SK-N-DZ (cell line): ENCODE measurements at regions not wholly inside any gene's neighbourhood (a gene's known extent, or its start where the extent isn't known, plus 50 kb on each side); places are given as distances from the start of the nearest gene placed in this dataset.
"Not testable (repeated sequence)": the region's sequence is repeated elsewhere in the genome, so short reads cannot be mapped to it uniquely, and the experiment has no call there.

ENCODE experiments used
- DNase-seq: peaks from one replicate; pipeline ENCODE4 v3.0.0-alpha.2; 2015; ENCODE audit warnings: low spot score

DNA sequence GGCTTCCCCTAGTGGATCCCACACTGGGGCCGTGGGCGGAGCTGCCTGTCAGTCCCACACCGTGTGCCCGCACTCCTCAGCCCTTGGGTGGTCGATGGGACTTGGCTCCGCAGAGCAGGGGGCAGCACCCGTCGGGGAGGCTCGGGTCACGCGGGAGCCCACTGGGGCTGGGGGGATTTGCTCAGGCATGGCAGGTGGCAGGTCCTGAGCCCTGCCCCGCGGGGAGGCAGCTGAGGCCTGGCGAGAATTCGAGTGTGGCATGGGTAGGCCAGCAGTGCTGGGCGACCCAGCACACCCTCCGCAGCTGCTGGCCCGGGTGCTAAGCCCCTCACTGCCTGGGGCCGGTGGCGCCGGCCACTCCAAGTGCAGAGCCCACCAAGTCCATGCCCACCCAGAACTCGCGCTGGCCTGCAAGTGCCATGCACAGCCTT is 481.7 kb upstream of the PRR20A start:
- no peak for DNase-seq

DNA sequence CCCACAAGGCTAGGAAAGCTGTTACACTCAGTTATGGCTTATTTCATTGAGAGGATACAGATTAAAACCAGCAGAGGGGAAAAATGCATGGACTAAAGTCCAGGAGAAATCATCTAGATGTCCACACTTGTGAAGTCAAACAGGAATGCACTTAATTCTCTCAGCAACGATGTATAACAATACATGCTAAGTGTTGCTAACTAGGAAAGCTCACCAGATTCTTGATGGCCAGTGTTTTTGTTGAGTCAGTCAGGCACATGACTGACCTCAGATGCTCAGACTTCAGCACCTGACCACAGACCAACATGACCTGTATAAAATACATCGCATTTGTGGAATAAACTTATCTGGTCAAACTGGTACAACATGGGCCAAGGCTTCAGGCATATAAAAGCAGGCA is 470.2 kb upstream of the PRR20A start:
- DNase-seq: no peak

DNA sequence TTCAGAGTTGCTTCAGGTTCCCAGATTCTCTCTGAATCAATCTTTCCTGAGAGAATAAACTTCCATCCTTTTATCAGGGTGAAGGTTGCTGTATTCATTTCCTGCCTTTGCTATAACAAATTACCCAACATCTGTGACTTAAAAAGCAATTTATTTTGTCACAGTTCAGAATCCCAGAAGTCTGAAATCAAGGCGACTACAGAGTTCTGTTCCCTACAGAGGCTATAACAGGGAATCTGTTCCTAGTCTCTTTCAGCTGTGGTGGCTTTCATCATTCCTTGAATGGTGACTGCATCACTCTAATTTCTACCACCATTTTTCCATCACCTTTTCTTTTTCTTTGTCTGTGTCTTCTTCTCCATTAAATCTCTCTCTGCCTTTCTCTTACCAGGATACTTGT is 459.3 kb upstream of the PRR20A start:
- no peak for DNase-seq

DNA sequence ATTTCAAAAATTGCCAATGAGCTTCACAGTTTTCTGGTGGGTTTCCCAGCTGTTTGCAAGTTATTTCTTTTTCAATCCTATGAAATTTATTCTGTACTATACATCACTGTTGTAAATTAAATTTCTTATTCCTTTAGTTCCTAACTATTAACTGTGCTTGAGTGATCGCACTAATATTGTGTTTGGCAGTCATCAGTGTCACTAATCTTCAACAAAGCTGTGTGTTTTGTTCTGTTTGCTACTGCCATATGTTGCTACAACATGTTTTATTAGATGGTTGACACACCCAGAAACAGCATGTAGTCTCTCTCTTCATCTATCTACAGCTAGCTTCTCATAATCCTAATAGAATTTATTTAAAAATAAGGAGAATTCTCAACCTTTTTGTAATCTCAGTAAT is 453.6 kb upstream of the PRR20A start:
- DNase-seq: no peak

DNA sequence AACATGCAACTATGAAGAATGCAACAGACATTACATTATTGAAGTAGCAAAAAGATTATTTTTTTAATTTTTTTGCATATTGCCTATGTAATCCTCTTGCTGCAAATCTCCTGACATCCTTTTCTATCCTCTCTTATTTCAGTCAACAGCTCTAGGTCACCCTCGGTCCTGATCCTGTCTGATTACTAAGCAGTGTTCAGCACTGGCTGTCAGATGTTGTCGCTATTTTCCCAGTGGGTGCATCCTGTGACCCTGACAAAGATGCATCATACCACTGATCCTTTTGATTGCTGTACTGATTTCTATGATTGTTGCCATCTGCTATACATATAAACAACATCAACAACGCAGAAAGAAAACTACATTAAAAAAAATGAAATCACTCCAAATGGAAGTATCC is 443.7 kb upstream of the PRR20A start:
- no peak for DNase-seq

DNA sequence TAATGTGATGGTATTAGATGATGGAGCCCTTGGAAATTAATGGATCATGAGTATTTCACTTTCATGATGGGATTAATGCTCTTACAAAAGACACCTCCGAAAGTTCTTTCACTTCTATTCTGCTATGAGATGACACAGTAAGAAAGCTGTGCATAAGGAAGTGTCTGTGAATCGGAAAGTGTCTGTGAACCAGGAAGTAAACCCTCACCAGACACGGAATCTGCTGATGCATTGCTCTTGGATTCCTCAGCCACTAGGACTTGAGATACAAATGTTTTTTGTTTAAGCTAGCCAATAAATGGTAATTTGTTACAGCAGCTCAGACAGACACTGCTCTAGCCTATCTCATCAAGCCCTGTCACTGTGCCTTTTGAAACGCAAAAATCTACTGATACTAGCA is 440.4 kb upstream of the PRR20A start:
- DNase-seq: no peak

DNA sequence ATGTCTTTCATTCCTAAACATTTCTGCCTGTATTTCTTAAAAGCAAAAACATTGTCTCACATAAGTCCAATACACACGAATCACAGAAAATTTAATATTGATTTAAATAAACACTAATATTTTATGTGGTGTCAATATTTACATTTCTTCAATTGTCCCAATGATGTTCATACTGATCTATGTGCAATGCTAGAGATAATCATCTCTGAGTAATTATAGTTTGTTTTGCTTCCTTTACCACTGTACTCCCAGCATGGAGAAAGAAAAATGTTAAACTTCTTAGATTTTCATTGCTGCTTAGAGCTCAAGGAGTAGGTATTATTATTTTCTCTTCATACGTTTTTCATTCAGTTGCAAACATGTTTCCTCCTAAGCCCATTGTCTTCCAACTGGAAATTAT is 434.2 kb upstream of the PRR20A start:
- no peak for DNase-seq

DNA sequence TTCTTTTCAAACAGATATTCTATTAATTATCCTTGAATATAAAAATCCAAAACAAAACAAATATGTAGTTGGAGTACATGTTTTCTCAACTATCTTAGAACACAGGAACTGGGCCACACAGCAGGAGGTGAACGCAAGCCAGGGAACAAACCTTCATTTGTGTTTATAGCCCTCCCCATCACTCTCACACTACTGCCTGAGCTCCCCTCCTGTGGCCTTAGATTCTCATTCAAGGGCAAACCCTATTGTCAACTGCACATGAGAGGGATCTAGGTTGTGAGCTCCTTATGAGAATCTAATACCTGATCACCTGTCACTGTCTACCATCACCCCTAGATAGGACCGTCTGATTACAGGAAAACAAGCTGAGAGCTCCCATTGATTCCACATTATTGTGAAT is 427.1 kb upstream of the PRR20A start:
- no peak for DNase-seq

DNA sequence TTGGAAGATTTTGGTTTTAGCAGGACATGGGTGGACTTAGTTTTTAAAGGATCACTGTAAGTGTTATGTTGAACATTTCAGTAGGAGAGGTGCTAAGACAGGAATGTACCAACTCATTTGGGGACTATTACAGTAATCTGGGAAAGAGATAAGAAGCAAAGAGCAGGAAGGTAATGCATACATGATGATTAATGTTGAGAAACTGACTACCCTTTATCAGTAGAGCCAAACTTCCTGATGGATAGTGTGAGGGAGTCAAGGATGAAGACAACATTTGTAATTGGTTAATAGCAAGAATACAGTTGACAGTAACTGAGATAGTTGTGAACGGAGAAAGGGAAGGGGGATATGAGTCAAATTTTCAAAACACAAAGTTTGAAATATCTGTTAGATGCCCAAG is 421.9 kb upstream of the PRR20A start:
- no peak for DNase-seq

DNA sequence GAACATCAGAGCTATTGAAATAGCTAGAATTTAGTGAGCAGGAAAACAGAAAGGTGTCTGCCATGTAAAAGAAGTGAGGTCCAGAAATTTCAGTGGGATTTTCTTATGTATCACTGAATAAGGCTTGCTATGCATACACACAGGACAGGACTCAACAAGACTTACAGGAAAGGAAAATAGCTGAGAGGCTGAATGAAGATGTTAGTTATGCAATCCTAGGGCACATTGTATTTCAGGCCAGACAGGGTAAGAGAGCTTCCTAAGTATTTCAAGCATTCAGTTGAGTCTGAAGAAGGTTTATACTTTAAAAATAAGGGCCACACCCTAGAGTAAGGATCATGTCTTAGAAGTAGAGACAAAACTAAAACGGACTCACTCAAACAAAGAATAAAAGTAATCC is 419.9 kb upstream of the PRR20A start:
- DNase-seq: no peak

DNA sequence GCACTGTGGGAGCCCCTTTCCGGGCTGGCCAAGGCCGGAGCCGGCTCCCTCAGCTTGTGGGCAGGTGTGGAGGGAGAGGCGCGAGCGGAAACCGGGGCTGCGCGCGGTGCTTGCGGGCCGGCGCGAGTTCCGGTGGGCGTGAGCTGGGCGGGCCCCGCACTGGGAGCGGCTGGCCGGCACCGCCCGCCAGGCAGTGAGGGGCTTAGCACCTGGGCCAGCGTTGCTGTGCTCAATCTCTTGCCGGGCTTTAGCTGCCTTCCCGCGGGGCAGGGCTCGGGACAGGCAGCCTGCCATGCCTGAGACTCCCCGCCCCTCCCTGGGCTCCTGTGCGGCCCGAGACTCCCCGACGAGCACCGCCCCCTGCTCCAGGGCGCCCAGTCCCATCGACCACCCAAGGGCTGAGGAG is 405.2 kb upstream of the PRR20A start:
- no peak for DNase-seq

DNA sequence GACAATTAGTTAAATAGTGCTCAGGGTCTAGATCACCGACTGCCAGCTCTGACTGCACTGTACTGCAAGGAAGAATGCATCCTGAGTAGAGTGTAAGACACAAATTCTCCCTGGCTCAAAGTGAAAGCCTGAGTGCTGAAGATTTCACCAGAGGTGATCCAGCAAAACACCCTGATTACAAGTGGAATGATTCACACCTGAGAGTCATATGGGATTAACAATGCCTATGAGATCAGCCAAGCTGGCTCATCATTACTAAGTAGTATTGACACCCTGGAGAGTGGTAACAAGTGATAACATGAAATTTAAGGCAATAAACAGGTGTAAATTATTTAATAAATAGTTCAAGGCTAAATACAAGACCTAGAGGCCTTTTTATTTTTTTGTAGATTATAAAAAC is 403.8 kb upstream of the PRR20A start:
- no peak for DNase-seq

DNA sequence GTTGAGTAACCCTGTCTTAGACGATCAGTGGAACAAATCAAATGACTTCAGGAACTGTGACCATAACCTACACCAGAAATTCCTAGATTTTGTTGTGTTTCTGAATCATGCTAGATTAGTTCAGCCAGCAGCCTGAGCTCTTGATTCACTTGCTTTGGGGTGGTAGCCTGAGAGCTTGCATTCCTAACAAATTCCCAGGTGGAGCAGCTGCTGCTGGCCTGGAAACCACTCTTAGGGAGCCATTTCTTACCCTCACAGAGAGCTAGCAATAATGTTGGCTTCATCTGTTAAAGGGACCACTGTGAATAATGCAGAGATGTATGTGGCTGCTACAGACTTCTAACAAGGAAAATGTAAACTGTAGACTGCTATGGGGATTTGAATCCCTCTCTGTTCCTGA is 388.1 kb upstream of the PRR20A start:
- DNase-seq: no peak

DNA sequence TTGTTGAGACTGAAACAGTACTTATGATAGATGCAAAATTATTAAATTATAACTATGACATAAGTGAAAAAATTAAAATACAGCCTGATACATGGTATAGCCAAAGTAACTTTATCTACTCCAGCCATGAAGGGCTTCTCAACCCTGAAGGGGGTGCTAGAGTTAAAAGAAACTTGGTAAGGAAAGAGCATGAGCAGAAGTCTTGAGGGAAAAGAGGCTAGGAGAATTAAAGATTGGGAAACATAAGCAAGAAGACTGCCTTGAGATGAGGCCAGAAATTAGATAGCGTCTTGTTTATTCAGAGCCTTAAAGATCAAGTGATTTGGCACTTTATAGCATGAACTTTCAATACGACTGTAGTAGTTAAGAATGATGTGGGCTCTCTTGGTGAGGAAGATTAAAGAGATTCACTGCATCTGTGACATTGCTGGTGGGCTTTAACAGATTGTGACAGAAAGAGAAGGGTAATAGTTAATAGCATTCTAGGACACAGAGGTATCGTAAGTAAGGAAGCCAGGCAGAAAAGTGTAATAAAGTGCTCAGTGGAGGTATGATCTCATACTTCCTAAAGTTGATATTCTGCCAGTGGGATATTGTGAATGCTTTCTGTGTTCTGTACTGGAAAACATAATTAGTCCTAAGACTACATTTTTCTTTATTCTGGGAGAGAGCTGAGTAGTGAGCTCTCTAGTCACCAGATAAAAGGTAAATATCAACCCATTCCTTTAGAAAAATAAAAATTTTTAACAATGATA is 385.4 kb upstream of the PRR20A start:
- DNase-seq: no peak

DNA sequence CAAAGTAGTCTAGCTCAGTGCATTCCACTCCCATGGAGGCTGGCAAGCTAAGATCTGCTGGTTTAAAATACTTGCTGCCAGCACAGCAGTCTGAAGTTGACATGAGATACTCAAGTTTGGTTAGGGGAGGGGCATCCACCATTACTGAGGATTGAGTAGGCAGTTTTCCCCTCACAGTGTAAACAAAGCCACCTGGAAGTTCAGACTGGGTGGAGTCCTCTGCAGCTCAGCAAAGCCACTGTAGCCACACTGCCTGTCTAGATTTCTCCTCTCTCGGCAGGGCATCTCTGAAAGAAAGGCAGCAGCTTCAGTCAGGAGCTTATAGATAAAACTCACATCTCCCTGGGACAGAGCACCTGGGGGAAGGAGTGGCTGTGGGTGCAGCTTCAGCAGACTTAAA is 377.4 kb upstream of the PRR20A start:
- not testable (repeated sequence) for DNase-seq

DNA sequence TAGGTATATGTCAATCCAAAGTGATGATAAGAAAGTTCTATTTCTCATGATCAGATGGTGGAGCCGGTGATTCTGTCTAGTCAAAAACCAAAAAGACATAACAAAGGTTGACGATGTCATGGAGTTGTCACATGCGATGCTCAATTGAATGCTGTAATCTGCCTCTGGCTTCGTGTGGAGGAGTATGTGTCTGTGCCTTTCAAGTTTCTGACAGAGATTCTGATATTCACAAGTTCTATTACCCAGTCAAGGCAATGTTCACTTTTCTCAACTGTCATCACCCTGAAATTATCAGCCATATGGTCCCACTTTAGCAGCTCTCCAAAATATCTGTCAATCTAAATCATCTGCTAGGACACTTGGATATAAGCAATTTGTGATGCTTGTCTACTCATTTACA is 367.6 kb upstream of the PRR20A start:
- DNase-seq: no peak

DNA sequence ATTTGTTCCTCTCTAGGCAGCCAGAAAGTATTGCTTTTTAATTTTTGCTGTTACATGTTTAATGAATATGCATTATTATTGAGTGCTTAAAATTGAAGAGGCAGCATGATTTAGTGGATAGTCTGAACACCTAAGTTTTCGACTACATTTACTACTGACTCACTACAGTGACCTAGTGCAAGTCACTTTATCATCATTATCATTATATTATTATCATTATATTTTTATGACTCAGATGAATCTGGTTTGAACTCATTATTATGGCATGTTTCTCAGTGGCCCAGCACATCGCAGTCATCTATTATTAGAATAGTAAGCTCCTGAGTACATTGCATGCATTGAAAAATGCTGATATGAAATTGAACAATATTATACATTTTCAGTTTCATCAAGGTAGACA is 351.2 kb upstream of the PRR20A start:
- DNase-seq: no peak

DNA sequence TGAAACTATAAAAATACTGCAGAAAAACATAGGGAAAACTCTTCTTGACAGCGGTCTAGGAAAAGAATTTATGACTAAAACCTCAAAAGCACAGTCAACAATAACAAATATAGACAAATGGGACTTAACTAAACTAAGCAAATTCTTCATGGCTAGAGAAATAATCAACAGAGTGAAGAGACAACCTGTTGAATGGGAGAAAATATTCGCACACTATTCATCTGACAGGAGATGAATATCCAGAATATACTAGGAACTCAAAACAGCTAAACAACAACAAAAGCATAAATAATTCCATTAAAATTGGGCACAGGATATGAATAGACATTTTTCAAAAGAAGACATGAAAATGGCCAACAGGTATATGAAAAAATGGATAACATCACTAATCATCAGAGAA is 303.6 kb upstream of the PRR20A start:
- no peak for DNase-seq

DNA sequence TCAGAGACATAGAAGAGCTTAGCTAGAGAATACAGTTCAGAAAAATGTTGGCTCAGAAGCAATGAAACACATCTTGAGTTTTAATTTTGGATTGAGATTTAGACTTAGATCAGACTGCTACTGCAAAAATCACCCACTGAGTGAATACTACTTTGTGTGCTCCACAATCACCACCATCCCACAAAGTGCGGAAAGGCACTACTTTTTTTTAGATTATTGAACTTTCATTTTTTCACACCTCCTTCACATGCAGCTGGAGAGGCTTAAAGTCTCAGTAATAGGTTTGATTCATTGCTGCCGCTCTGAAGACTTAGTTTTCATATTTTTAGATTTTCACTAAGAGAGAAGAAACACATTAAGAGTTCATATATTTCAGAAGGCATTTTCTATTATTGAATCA is 289.9 kb upstream of the PRR20A start:
- DNase-seq: no peak

DNA sequence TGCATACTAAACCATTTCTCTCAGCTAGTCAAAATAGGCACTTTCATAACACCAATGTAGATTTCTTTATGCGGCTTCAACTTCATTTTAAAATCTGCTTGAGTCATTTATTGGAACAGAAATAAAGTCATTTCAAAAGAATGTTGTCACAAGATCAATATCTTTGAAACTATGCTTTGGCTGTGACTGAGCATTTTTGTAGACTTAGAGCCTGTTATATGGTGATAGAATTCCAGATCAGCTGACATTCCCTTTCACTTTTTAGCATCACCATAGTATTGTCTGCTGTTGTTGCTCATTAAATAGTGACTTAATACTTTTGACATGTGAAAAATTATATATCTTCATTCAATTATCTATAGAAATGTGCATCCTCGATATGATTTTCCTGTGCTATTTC is 279.2 kb upstream of the PRR20A start:
- no peak for DNase-seq

DNA sequence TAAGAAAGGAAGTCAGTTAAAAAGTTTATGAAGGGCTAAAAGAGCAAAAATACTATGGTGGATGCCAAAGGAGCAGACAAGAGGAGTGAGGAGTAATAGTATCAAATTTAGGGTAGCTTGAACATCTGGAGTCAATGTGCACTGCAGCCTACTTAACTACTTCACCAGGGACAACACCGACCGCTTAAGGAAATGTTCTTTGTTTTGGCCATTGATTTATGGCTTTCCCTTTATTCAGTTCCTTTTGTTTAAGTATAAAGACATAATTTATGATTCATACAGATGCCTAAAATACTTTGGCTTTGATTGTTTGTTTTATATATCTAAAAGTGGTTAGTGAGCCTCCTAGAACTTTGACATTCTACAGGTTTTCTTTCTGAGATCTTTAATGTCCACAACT is 276.3 kb upstream of the PRR20A start:
- no peak for DNase-seq

DNA sequence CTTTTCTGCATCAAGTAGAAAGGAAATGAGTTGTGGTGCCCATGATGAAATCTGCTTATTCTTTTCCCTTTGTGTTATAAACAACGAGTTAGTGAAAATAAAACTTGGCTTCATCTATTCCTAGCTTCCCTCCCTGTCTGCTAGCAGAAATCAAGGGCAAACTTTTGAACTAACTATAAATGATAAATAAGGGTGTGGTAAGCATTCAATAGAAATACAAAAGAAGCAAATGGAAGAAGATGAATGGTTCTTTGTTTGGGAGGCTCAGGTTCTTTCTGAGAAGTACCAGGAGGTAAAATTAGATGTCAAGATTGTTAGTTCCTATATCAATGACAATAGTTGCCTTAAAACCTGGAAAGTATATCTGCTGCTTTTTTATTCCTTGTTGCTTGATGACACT is 275.3 kb upstream of the PRR20A start:
- no peak for DNase-seq

DNA sequence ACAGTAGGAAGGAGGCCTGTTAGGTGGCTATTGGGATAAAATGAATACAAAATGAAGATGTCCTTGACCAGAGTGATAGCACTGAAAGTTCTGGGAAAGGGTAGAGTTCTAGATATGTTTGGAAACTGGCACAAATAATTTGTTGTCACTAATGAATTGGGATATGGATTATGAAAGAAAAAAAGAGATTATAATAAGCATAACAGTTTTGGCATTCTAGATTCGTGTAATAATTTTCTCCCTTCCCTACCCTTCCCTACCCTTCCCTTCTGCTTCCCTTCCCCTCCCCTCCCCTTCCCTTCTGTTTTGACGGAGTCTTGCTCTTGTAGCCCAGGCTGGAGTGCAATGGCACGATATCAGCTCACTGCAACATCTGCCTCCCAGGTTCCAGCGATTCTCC is 271.0 kb upstream of the PRR20A start:
- DNase-seq: no peak

DNA sequence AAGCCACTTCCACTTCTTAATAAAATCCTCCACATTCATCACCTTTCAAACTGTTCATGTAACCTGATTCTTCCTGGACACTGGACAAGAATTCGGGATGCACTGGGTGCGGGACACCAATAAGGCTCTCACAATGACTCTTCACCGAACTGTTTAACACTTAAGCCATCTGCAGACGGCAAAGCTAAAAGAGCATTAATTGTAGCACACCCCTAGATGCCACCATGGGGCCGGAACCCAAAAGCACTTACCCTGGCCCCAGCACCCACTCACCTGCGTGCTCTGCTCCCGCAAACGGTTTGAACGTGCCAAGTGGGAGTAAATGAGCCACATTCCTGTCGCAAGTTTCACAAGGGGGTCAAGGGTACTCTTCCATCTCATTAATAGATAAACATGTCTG is 254.3 kb upstream of the PRR20A start:
- DNase-seq: no peak
